K562 (cell line): ENCODE measurements at regions not wholly inside any gene's neighbourhood (a gene's known extent, or its start where the extent isn't known, plus 50 kb on each side); places are given as distances from the start of the nearest gene placed in this dataset.

Source experiments
- BCL6 ChIP-seq: fragments of 250-450 bp; sonication (Bioruptor Pico); IDR thresholded peaks from 2 replicates; pipeline ENCODE4 v1.4.0; 2020
- CXXC5 ChIP-seq: fragments of 250-450 bp; sonication (Bioruptor Pico); IDR thresholded peaks from 2 replicates; pipeline ENCODE4 v1.8.0; 2022; ENCODE audit warnings: inconsistent platforms, mild to moderate bottlenecking, moderate library complexity
- ELF4 ChIP-seq: fragments of 450-650 bp; formaldehyde crosslinking; IDR thresholded peaks from 2 replicates; pipeline ENCODE4 v1.4.0; 2022; ENCODE audit warnings: missing genetic modification characterization
- KLF6 ChIP-seq: fragments of 250-450 bp; sonication (Bioruptor Pico); IDR thresholded peaks from 2 replicates; pipeline ENCODE4 v1.4.0; 2020; ENCODE audit warnings: mild to moderate bottlenecking, moderate library complexity, borderline replicate concordance
- MECOM ChIP-seq: fragments of 250-450 bp; sonication (Bioruptor Pico); IDR thresholded peaks from 2 replicates; pipeline ENCODE4 v1.8.0; 2022; ENCODE audit warnings: inconsistent platforms
- NR4A1 ChIP-seq, 2 experiments: fragments of 250-450 bp in 1 of 2; fragments of 450-650 bp in 1 of 2; sonication (Bioruptor Pico) in 1 of 2; IDR thresholded peaks; 2 replicates each; pipeline versions ENCODE4 v1.4.0 to v1.6.1; 2016 to 2020; ENCODE audit warnings: mild to moderate bottlenecking in 2 of 2, missing compliant biosample characterization in 1 of 2, missing genetic modification characterization in 1 of 2, moderate library complexity in 1 of 2
- POLR2H ChIP-seq: IDR thresholded peaks from 2 replicates; pipeline ENCODE4 v1.6.1; 2016; ENCODE audit warnings: missing genetic modification characterization, low read depth, mild to moderate bottlenecking, control low read depth, missing compliant biosample characterization, moderate library complexity
- RAD21 ChIP-seq, 2 experiments: fragments of 250-450 bp in 1 of 2; fragments of 450-650 bp in 1 of 2; sonication (Bioruptor Pico) in 1 of 2; formaldehyde crosslinking in 1 of 2; IDR thresholded peaks in 1 of 2; conservative IDR thresholded peaks in 1 of 2; 2 replicates each; pipeline versions ENCODE4 v1.4.0 to v1.8.0; 2020 to 2022; ENCODE audit warnings: mild to moderate bottlenecking in 2 of 2, moderate library complexity in 1 of 2
- RCOR1 ChIP-seq, 2 experiments: IDR thresholded peaks; 2 replicates each; pipeline ENCODE4 v1.6.1; 2012; ENCODE audit warnings: low read depth in 2 of 2, low read length in 2 of 2, borderline replicate concordance in 1 of 2, improper control_type of control experiment in 1 of 2
- RNF219 ChIP-seq: fragments of 250-450 bp; sonication (Bioruptor Pico); IDR thresholded peaks from 2 replicates; pipeline ENCODE4 v1.5.0; 2022; ENCODE audit warnings: mild to moderate bottlenecking
- ZBTB2 ChIP-seq: fragments of 450-650 bp; IDR thresholded peaks from 2 replicates; pipeline ENCODE4 v1.6.1; 2016; ENCODE audit warnings: antibody characterized with exemption
- ZBTB9 ChIP-seq: fragments of 450-650 bp; formaldehyde crosslinking; IDR thresholded peaks from 2 replicates; pipeline ENCODE4 v1.4.0; 2020; ENCODE audit warnings: mild to moderate bottlenecking, moderate library complexity
- ZNF133 ChIP-seq: fragments of 250-450 bp; sonication (Bioruptor Pico); IDR thresholded peaks from 2 replicates; pipeline ENCODE4 v1.4.0; 2020; ENCODE audit warnings: mild to moderate bottlenecking
- ZNF311 ChIP-seq: fragments of 250-450 bp; sonication (Bioruptor Pico); IDR thresholded peaks from 2 replicates; pipeline ENCODE4 v1.4.0; 2020; ENCODE audit warnings: mild to moderate bottlenecking, moderate library complexity
- ZNF384 ChIP-seq: IDR thresholded peaks from 2 replicates; pipeline ENCODE4 v1.6.1; 2012; ENCODE audit warnings: low read depth, low read length, improper control_type of control experiment
- ZNF449 ChIP-seq: fragments of 250-450 bp; sonication (Bioruptor Pico); IDR thresholded peaks from 2 replicates; pipeline ENCODE4 v1.8.0; 2022; ENCODE audit warnings: moderate library complexity, mild to moderate bottlenecking, inconsistent platforms
- ZNF592 ChIP-seq: fragments of 450-650 bp; IDR thresholded peaks from 2 replicates; pipeline ENCODE4 v1.6.1; 2017; ENCODE audit warnings: antibody characterized with exemption, mild to moderate bottlenecking

- TF ChIP-seq ZNF384 (no peak), BCL6 (no peak), ZNF311 (peak; percentile 29; the same call in 1 of the 2 replicates), RAD21 (CRISPR knock-in tag; conservative IDR thresholded peaks at IDR 0.05 in 1 of 2, IDR thresholded peaks at IDR 0.05 in 1 of 2) (peak; percentile 13 to 50; a peak in 2 of 4 replicates), ZNF133 (CRISPR knock-in tag) (no peak), ZNF592 (peak; percentile 77), ZBTB9 (CRISPR knock-in tag) (no peak), POLR2H (tag) (no peak), KLF6 (no peak), ZBTB2 (no peak), ELF4 (CRISPR knock-in tag) (no peak), NR4A1 (CRISPR knock-in tag; IDR thresholded peaks at IDR 0.05) (no peak), NR4A1 (tag; IDR thresholded peaks at IDR 0.05) (no peak), MECOM (no peak), RCOR1 (IDR thresholded peaks at IDR 0.05; ENCODE audit: borderline replicate concordance in 1 of 2, low read depth in 2 of 2, low read length in 2 of 2) (no peak), CXXC5 (CRISPR knock-in tag) (no peak), RNF219 (CRISPR knock-in tag) (no peak), ZNF449 (no peak)
Observed at GRCh38 chr2:42931146-42931817, 138.9 kb upstream of the HAAO start (continued).
